ENCODE measurements at regions not wholly inside any gene's neighbourhood (a gene's known extent, or its start where the extent isn't known, plus 50 kb on each side); places are given as distances from the start of the nearest gene placed in this dataset.

GRCh38 chr4:67006791-67007190 lies 538.5 kb downstream of the CENPC start:
- H3K4me1 ChIP-seq, result no peaks in the 10 kb centered on the region
- TF ChIP-seq CTCF (IDR thresholded peaks at IDR 0.05) (no peak), POLR2A (IDR thresholded peaks at IDR 0.05) (no peak)
- no peak overlapping the region for H3K27ac ChIP-seq
- H3K9me3 ChIP-seq, result no peaks in the 10 kb centered on the region
- H3K36me3 ChIP-seq, result no peaks in the 10 kb centered on the region
- no peaks in the 10 kb centered on the region for H3K27me3 ChIP-seq
- no peak for DNase-seq
- H3K4me3 ChIP-seq, result no peak overlapping the region

GRCh38 chr4:66991521-66991920 lies 553.8 kb downstream of the CENPC start:
- TF ChIP-seq POLR2A (IDR thresholded peaks at IDR 0.05) (no peak), CTCF (IDR thresholded peaks at IDR 0.05) (no peak)
- DNase-seq, result no peak
- no peaks in the 10 kb centered on the region for H3K27me3 ChIP-seq
- H3K27ac ChIP-seq, result no peak overlapping the region
- H3K9me3 ChIP-seq, result peaks cover 0 to 4% (median 0%) of the 10 kb centered on the region in 4 donors
- H3K4me3 ChIP-seq, result no peak overlapping the region
- H3K4me1 ChIP-seq, result no peaks in the 10 kb centered on the region
- no peaks in the 10 kb centered on the region for H3K36me3 ChIP-seq

GRCh38 chr4:66974665-66975064 lies 570.6 kb downstream of the CENPC start:
- TF ChIP-seq CTCF (IDR thresholded peaks at IDR 0.05) (no peak), POLR2A (IDR thresholded peaks at IDR 0.05) (no peak)
- Histone ChIP-seq H3K27ac (no peak overlapping the region), H3K4me3 (no peak overlapping the region), H3K4me1 (no peaks in the 10 kb centered on the region), H3K9me3 (no peaks in the 10 kb centered on the region), H3K27me3 (no peaks in the 10 kb centered on the region), H3K36me3 (no peaks in the 10 kb centered on the region)
- DNase-seq, result no peak

- Histone ChIP-seq H3K36me3 (no peaks in the 10 kb centered on the region), H3K4me1 (no peaks in the 10 kb centered on the region), H3K4me3 (no peak overlapping the region), H3K9me3 (no peaks in the 10 kb centered on the region), H3K27me3 (no peaks in the 10 kb centered on the region), H3K27ac (no peak overlapping the region)
- TF ChIP-seq CTCF (IDR thresholded peaks at IDR 0.05) (no peak), POLR2A (IDR thresholded peaks at IDR 0.05) (no peak)
- DNase-seq, result no peak
Measured at GRCh38 chr4:66972087-66972486, 573.2 kb downstream of the CENPC start.

GRCh38 chr4:66964467-66964866 lies 580.8 kb downstream of the CENPC start:
- DNase-seq, result no peak
- H3K36me3 ChIP-seq, result no peaks in the 10 kb centered on the region
- H3K27me3 ChIP-seq, result no peaks in the 10 kb centered on the region
- H3K27ac ChIP-seq, result no peak overlapping the region
- no peak overlapping the region for H3K4me3 ChIP-seq
- TF ChIP-seq CTCF (IDR thresholded peaks at IDR 0.05), result no peak
- TF ChIP-seq POLR2A (IDR thresholded peaks at IDR 0.05), result no peak
- no peaks in the 10 kb centered on the region for H3K4me1 ChIP-seq
- no peaks in the 10 kb centered on the region for H3K9me3 ChIP-seq

GRCh38 chr4:66963084-66963483 lies 582.2 kb downstream of the CENPC start:
- DNase-seq, result no peak
- Histone ChIP-seq H3K27me3 (no peaks in the 10 kb centered on the region), H3K9me3 (no peaks in the 10 kb centered on the region), H3K4me1 (no peaks in the 10 kb centered on the region), H3K36me3 (no peaks in the 10 kb centered on the region), H3K4me3 (no peak overlapping the region), H3K27ac (no peak overlapping the region)
- TF ChIP-seq CTCF (IDR thresholded peaks at IDR 0.05) (no peak), POLR2A (IDR thresholded peaks at IDR 0.05) (no peak)
